ENCODE measurements at regions not wholly inside any gene's neighbourhood (a gene's known extent, or its start where the extent isn't known, plus 50 kb on each side); places are given as distances from the start of the nearest gene placed in this dataset.
"Not testable (repeated sequence)": the region's sequence is repeated elsewhere in the genome, so short reads cannot be mapped to it uniquely, and the experiment has no call there.

DNA sequence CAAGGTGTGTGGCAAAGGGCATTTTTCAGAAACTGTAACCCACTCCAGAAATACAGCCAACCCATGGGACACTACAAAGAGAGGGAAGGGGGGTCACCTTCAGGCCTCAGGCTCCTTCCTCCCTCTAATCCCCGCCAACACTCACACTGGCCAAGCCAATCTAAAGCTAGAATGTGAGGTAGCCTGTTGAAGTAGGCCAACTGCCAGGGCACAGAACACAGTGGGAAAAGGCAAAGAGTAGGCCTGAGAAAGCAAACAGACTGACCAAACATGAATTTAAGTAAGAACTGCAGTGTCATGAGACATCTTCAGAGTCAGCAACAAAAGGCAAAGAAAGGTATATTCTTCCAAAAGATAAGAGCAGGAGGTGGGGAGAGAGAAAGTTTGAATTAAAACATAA is 289.0 kb downstream of the HNRNPD start:
- no peak for DNase-seq (ENCODE audit: low read depth)
- ChIA-PET CTCF (no interaction called here), POLR2A (no interaction called here)
- H3K27me3 ChIP-seq (ENCODE audit: control insufficient read depth, insufficient read depth, low read length): no peaks in the 10 kb centered on the region
- H3K36me3 ChIP-seq (ENCODE audit: control insufficient read depth, insufficient read depth, low read length): no peaks in the 10 kb centered on the region
- no peak overlapping the region for H3K4me3 ChIP-seq (ENCODE audit: low read depth, low read length)
- TF ChIP-seq, protein P1, sequence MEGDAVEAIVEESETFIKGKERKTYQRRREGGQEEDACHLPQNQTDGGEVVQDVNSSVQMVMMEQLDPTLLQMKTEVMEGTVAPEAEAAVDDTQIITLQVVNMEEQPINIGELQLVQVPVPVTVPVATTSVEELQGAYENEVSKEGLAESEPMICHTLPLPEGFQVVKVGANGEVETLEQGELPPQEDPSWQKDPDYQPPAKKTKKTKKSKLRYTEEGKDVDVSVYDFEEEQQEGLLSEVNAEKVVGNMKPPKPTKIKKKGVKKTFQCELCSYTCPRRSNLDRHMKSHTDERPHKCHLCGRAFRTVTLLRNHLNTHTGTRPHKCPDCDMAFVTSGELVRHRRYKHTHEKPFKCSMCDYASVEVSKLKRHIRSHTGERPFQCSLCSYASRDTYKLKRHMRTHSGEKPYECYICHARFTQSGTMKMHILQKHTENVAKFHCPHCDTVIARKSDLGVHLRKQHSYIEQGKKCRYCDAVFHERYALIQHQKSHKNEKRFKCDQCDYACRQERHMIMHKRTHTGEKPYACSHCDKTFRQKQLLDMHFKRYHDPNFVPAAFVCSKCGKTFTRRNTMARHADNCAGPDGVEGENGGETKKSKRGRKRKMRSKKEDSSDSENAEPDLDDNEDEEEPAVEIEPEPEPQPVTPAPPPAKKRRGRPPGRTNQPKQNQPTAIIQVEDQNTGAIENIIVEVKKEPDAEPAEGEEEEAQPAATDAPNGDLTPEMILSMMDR (IDR thresholded peaks at IDR 0.05; ENCODE audit: insufficient read depth, low read depth, low read length): no peak

DNA sequence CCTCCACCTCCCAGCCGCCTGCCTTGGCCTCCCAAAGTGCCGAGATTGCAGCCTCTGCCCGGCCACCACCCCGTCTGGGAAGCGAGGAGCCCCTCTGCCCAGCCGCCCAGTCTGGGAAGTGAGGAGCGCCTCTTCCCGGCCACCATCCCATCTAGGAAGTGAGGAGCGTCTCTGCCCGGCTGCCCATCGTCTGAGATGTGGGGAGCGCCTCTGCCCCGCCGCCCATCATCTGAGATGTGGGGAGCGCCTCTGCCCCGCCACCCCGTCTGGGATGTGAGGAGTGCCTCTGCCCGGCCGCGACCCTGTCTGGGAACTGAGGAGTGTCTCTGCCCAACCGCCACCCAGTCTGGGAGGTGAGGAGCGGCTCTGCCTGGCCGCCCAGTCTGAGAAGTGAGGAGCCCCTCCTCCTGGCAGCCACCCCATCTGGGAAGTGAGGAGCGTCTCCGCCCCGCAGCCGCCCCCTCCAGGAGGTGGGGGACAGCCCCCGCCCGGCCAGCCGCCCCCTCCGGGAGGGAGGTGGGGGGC is 296.3 kb downstream of the HNRNPD start:
- DNase-seq (ENCODE audit: low read depth); H3K36me3 ChIP-seq (ENCODE audit: control insufficient read depth, insufficient read depth, low read length); H3K27me3 ChIP-seq (ENCODE audit: control insufficient read depth, insufficient read depth, low read length); H3K4me3 ChIP-seq (ENCODE audit: low read depth, low read length); POLR2A ChIA-PET; CTCF ChIA-PET: not testable (repeated sequence)

DNA sequence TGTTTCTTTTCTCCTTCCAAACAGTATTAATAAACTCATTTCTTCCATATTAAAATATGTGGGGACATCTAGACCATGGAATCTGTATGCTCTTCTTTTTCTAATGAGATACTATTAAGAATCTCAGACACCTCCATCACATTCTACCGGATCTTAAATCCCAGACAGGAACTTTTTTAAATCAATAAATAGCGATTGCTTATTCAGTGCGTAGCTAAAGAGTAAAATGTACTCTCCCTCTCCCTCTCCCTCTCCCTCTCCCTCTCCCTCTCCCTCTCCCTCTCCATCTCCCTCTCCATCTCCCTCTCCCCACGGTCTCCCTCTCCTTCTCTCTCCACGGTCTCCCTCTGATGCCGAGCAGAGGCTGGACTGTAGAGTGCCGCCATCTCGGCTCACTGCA is 297.0 kb downstream of the HNRNPD start:
- TF ChIP-seq, protein P1 (IDR thresholded peaks at IDR 0.05; ENCODE audit: insufficient read depth, low read depth, low read length): no peak
- no peak for DNase-seq (ENCODE audit: low read depth)
- CTCF ChIA-PET: no interaction called here
- Histone ChIP-seq H3K4me3 (ENCODE audit: low read depth, low read length) (no peak overlapping the region), H3K36me3 (ENCODE audit: control insufficient read depth, insufficient read depth, low read length) (no peaks in the 10 kb centered on the region), H3K27me3 (ENCODE audit: control insufficient read depth, insufficient read depth, low read length) (no peaks in the 10 kb centered on the region)
- POLR2A ChIA-PET: no interaction called here

DNA sequence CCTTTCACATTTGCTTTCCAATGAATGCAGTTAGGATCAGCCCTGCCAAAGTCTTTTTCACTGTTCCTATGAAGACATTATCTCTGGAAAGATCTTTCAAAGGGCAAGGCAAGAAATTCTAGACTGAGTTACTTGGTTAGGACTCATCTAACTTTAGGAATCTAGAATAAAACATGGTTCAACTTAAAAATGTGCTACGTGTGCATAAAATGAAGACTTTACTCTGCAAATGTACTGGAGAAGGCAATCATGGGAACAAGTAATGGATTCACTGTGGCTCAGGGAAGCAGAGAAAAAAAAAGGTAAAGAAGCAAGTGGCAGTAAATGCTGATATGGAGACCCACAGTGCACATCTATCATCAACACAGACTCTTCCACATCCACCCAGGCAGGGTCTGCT is 297.4 kb downstream of the HNRNPD start:
- H3K4me3 ChIP-seq (ENCODE audit: low read depth, low read length): no peak overlapping the region
- no peaks in the 10 kb centered on the region for H3K27me3 ChIP-seq (ENCODE audit: control insufficient read depth, insufficient read depth, low read length)
- DNase-seq (ENCODE audit: low read depth): no peak
- ChIA-PET CTCF (no interaction called here), POLR2A (no interaction called here)
- TF ChIP-seq, protein P1 (IDR thresholded peaks at IDR 0.05; ENCODE audit: insufficient read depth, low read depth, low read length): no peak
- H3K36me3 ChIP-seq (ENCODE audit: control insufficient read depth, insufficient read depth, low read length): no peaks in the 10 kb centered on the region

DNA sequence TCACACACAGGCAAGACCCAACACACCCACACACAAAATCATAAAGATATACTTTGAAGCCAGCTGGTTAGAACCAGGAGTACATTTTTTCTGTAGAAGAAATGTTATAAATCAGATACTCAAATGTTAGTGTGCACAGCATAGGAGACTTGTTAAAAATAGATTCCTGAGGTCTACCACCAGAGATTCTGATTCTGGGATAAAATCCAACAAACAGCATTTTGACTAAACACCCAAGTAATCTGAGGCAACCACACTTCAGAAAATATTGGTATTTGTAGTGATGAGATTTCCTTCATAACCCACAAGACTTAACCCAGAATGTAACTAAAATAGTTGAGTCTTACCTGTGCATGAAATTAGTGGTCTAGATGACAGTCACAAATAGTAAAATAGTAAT is 301.8 kb downstream of the HNRNPD start:
- no peak for DNase-seq (ENCODE audit: low read depth)
- POLR2A ChIA-PET: no interaction called here
- H3K27me3 ChIP-seq (ENCODE audit: control insufficient read depth, insufficient read depth, low read length): no peaks in the 10 kb centered on the region
- no peaks in the 10 kb centered on the region for H3K36me3 ChIP-seq (ENCODE audit: control insufficient read depth, insufficient read depth, low read length)
- CTCF ChIA-PET: no interaction called here
- TF ChIP-seq, protein P1 (IDR thresholded peaks at IDR 0.05; ENCODE audit: insufficient read depth, low read depth, low read length): no peak
- H3K4me3 ChIP-seq (ENCODE audit: low read depth, low read length): no peak overlapping the region

DNA sequence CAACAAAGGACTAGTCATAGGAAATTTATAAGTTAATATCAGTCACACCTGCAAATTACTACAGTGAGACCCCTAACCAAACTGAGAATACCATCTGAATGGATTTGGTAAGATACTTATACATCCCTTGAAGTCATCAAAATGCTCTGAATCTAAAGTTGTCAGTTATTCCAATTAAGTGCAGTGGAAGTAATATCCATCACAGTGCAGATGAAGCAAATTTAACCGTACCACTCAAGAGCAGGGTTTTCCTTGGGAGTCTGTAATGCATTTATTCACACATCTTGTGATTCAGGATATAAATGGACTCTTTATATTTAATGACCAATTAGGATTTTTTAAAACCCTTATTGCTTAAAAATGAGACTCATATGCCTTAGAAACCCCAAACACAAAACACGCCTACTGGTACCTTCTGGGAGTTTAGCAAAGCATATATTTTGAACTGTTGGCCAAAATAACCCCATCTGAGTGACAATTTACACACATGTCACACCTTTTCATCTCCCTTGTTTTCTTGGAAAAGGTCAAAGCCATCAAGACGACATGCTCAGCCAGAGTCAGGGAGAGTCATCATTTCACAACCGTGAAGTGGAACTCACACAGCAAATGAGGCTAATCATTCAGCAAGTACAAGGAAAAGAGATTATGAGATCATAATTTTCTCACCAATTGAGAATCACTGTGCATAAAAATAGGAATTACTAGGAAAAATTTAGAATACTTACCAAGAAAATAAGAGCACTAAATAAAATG is 303.7 kb downstream of the HNRNPD start:
- ChIA-PET POLR2A (no interaction called here), CTCF (no interaction called here)
- Histone ChIP-seq H3K27me3 (ENCODE audit: control insufficient read depth, insufficient read depth, low read length) (no peaks in the 10 kb centered on the region), H3K36me3 (ENCODE audit: control insufficient read depth, insufficient read depth, low read length) (no peaks in the 10 kb centered on the region), H3K4me3 (ENCODE audit: low read depth, low read length) (no peak overlapping the region)
- TF ChIP-seq, protein P1 (IDR thresholded peaks at IDR 0.05; ENCODE audit: insufficient read depth, low read depth, low read length): no peak
- no peak for DNase-seq (ENCODE audit: low read depth)

Data from BJ (cell line).